GM23248 (cell line): ENCODE measurements at regions not wholly inside any gene's neighbourhood (a gene's known extent, or its start where the extent isn't known, plus 50 kb on each side); places are given as distances from the start of the nearest gene placed in this dataset.

Source experiments
- DNase-seq: peaks from one replicate; pipeline ENCODE4 v3.0.0-alpha.2; 2015
- H2AFZ ChIP-seq: fragments of 200-600 bp; sonication (generic); 2 replicates; pipeline ENCODE4 v1.6.1; 2016; ENCODE audit warnings: antibody characterized with exemption
- H3F3A ChIP-seq: fragments of 200-600 bp; sonication (generic); 2 replicates; pipeline ENCODE4 v1.6.1; 2016; ENCODE audit warnings: mild to moderate bottlenecking, antibody characterized with exemption, mixed run types; ENCODE audit not compliant: insufficient read depth
- H3K27ac ChIP-seq: fragments of 200-600 bp; sonication (generic); 2 replicates; pipeline ENCODE4 v1.5.1; 2016; ENCODE audit warnings: mild to moderate bottlenecking
- H3K27me3 ChIP-seq: fragments of 200-600 bp; sonication (generic); replicated peaks from 2 replicates; pipeline ENCODE4 v1.6.1; 2016; ENCODE audit warnings: mild to moderate bottlenecking; ENCODE audit not compliant: insufficient read depth
- H3K36me3 ChIP-seq: fragments of 200-600 bp; sonication (generic); 2 replicates; pipeline ENCODE4 v1.6.1; 2016; ENCODE audit warnings: low read depth, mild to moderate bottlenecking
- H3K4me1 ChIP-seq: fragments of 200-600 bp; sonication (generic); 2 replicates; pipeline ENCODE4 v1.6.1; 2016; ENCODE audit warnings: mild to moderate bottlenecking; ENCODE audit not compliant: insufficient read depth
- H3K4me2 ChIP-seq: fragments of 200-600 bp; sonication (generic); one replicate; pipeline ENCODE4 v1.6.1; 2016; ENCODE audit warnings: mild to moderate bottlenecking; ENCODE audit not compliant: unreplicated experiment
- H3K4me3 ChIP-seq: fragments of 200-600 bp; sonication (generic); 2 replicates; pipeline ENCODE4 v1.5.1; 2016; ENCODE audit warnings: mild to moderate bottlenecking
- H3K79me2 ChIP-seq: fragments of 200-600 bp; sonication (generic); 2 replicates; pipeline ENCODE4 v1.6.1; 2016; ENCODE audit warnings: mild to moderate bottlenecking; ENCODE audit not compliant: insufficient read depth
- H3K9ac ChIP-seq: fragments of 200-600 bp; sonication (generic); 2 replicates; pipeline ENCODE4 v1.6.1; 2016; ENCODE audit warnings: mild to moderate bottlenecking
- H3K9me2 ChIP-seq: fragments of 200-600 bp; sonication (generic); 2 replicates; pipeline ENCODE4 v1.6.1; 2016; ENCODE audit warnings: mixed run types, mild to moderate bottlenecking, moderate library complexity; ENCODE audit not compliant: insufficient read depth
- H3K9me3 ChIP-seq: fragments of 200-600 bp; sonication (generic); one replicate; pipeline ENCODE4 v1.6.1; 2017; ENCODE audit warnings: low read depth
- H4K20me1 ChIP-seq: fragments of 200-600 bp; sonication (generic); 2 replicates; pipeline ENCODE4 v1.6.0; 2016; ENCODE audit not compliant: insufficient read depth
- EZH2 ChIP-seq: fragments of 200-600 bp; sonication (generic); IDR thresholded peaks from 2 replicates; pipeline ENCODE4 v1.6.1; 2018; ENCODE audit warnings: antibody characterized with exemption, mild to moderate bottlenecking; ENCODE audit not compliant: insufficient read depth, poor library complexity, severe bottlenecking
- EZH2phosphoT487 ChIP-seq: fragments of 200-600 bp; sonication (generic); IDR thresholded peaks from 2 replicates; pipeline ENCODE4 v1.6.1; 2018; ENCODE audit warnings: antibody characterized with exemption, moderate library complexity, mild to moderate bottlenecking, low read depth; ENCODE audit not compliant: insufficient read depth
- WGBS, 2 experiments: methylation state at CpG; one replicate each; pipeline ENCODE4 v1.1.6; 2015 to 2017; ENCODE audit warnings: low lambda C conversion rate in 2 of 2, low coverage in 1 of 2; ENCODE audit errors: missing lambda C conversion rate in 2 of 2; 5-methylcytosine and 5-hydroxymethylcytosine counted together
- in situ Hi-C: fragments of 300-500 bp; cut with MboI; formaldehyde crosslinking; loops from 2 replicates; pipeline ENCODE4 v1.15.0; 2020

GRCh38 chr18:22860807-22861206 lies 72.3 kb upstream of the RBBP8 start:
- TF ChIP-seq EZH2 = no peak
- WGBS, 2 experiments = 60 to 61% methylated on average over 3 of the region's 3 CpGs
- Histone ChIP-seq H3K79me2 (no peaks in the 10 kb centered on the region), H3K4me3 (no peak overlapping the region), H3K9me3 (no peaks in the 10 kb centered on the region), H3K9me2 (no peaks in the 10 kb centered on the region), H3K27ac (no peak overlapping the region), H3K4me1 (no peaks in the 10 kb centered on the region), H3K27me3 (peaks cover 13% of the 10 kb centered on the region), H3K36me3 (no peaks in the 10 kb centered on the region), H2AFZ (no peak overlapping the region), H3K9ac (no peak overlapping the region), H4K20me1 (no peaks in the 10 kb centered on the region), H3K4me2 (no peak overlapping the region), H3F3A (no peaks in the 10 kb centered on the region)
- DNase-seq = no peak
- in situ Hi-C loops = no loop called here

GRCh38 chr18:22865354-22866116 lies 67.6 kb upstream of the RBBP8 start:
- Histone ChIP-seq H3F3A (no peaks in the 10 kb centered on the region), H2AFZ (no peak overlapping the region), H3K9ac (no peak overlapping the region), H3K4me3 (no peak overlapping the region), H3K79me2 (no peaks in the 10 kb centered on the region), H3K9me3 (no peaks in the 10 kb centered on the region), H3K4me2 (no peak overlapping the region), H4K20me1 (no peaks in the 10 kb centered on the region), H3K27ac (no peak overlapping the region), H3K4me1 (no peaks in the 10 kb centered on the region), H3K27me3 (peaks cover 13% of the 10 kb centered on the region), H3K36me3 (no peaks in the 10 kb centered on the region), H3K9me2 (no peaks in the 10 kb centered on the region)
- DNase-seq = no peak
- no peak for TF ChIP-seq EZH2phosphoT487
- no peak for TF ChIP-seq EZH2
- WGBS, 2 experiments = 67 to 68% methylated on average over 7 of the region's 7 CpGs
- in situ Hi-C loops = no loop called here

GRCh38 chr18:22868831-22869230 lies 64.3 kb upstream of the RBBP8 start:
- H3K27me3 ChIP-seq = no peaks in the 10 kb centered on the region
- no peaks in the 10 kb centered on the region for H3K79me2 ChIP-seq

GRCh38 chr18:22871809-22872525 lies 61.2 kb upstream of the RBBP8 start:
- Histone ChIP-seq H3K9ac (no peak overlapping the region), H3K36me3 (no peaks in the 10 kb centered on the region), H3K4me1 (no peaks in the 10 kb centered on the region), H3F3A (no peaks in the 10 kb centered on the region), H3K27me3 (no peaks in the 10 kb centered on the region), H2AFZ (no peak overlapping the region), H3K4me2 (no peak overlapping the region), H3K4me3 (no peak overlapping the region), H3K27ac (no peak overlapping the region), H3K9me2 (no peaks in the 10 kb centered on the region), H3K9me3 (no peaks in the 10 kb centered on the region), H3K79me2 (no peaks in the 10 kb centered on the region), H4K20me1 (no peaks in the 10 kb centered on the region)
- in situ Hi-C loops = no loop called here
- peak; percentile 34 for DNase-seq
- 9 to 17% methylated on average over 1 of the region's 1 CpG for WGBS, 2 experiments
- TF ChIP-seq EZH2phosphoT487 = no peak
- TF ChIP-seq EZH2 = no peak

More at GRCh38 chr18:22868831-22869230, 64.3 kb upstream of the RBBP8 start:
- Histone ChIP-seq H4K20me1 (no peaks in the 10 kb centered on the region), H3K27ac (no peak overlapping the region), H3K9me2 (no peaks in the 10 kb centered on the region), H3K4me2 (no peak overlapping the region), H3K4me1 (no peaks in the 10 kb centered on the region), H2AFZ (no peak overlapping the region), H3K9me3 (no peaks in the 10 kb centered on the region), H3F3A (no peaks in the 10 kb centered on the region), H3K4me3 (no peak overlapping the region), H3K36me3 (no peaks in the 10 kb centered on the region), H3K9ac (no peak overlapping the region)
- 97 to 100% methylated on average over 1 of the region's 1 CpG for WGBS, 2 experiments
- in situ Hi-C loops = no loop called here
- no peak for TF ChIP-seq EZH2phosphoT487
- TF ChIP-seq EZH2 = no peak
- DNase-seq = no peak
